K562 (cell line): ENCODE measurements at regions not wholly inside any gene's neighbourhood (a gene's known extent, or its start where the extent isn't known, plus 50 kb on each side); places are given as distances from the start of the nearest gene placed in this dataset.

Source experiments
- ATAC-seq: fragments of 200-7000 bp; cut with Tn5 transposase; 3 replicates; pipeline ENCODE4 v1.9.1; 2020; ENCODE audit warnings: moderate library complexity
- BruUV-seq: library from RNA; stranded (reverse); fragments of 400-500 nt; replicated peaks from 2 replicates; lab custom pipeline; 2021; lab: Mats Ljungman, UMichigan
- CTCF ChIA-PET: fragments of 300-600 bp; formaldehyde crosslinking; extraction: SDS; loops from one replicate; lab custom pipeline; 2021; ENCODE audit warnings: low intra/inter-chr PET ratio; lab: Yijun Ruan, JAX
- POLR2A ChIA-PET: fragments of 300-600, 350-650 bp; sonication (Branson Sonifier 250); formaldehyde crosslinking; extraction: SDS; loops from one replicate; lab custom pipeline; 2021; ENCODE audit warnings: antibody characterized with exemption, inconsistent platforms; lab: Yijun Ruan, JAX
- DNase-seq, 4 experiments: peaks; one replicate each; pipeline versions ENCODE4 v3.0.0 to v3.0.0-alpha.2; 2011 to 2018; ENCODE audit warnings: low spot score in 3 of 4, mixed read lengths in 3 of 4; ENCODE audit errors: extremely low read depth in 1 of 4
- FAIRE-seq: peaks from 2 replicates; lab custom pipeline; 2011; peaks lifted over from hg19 to GRCh38; lab: Jason Lieb, UNC
- H2AFZ ChIP-seq: 2 replicates; pipeline ENCODE4 v1.6.0; 2011; ENCODE audit warnings: low read depth, low read length, control low read depth, inconsistent platforms
- H3K27ac ChIP-seq: fragments of 200-600 bp; 3 replicates; pipeline ENCODE4 v1.8.0; 2011; ENCODE audit warnings: low read depth, mild to moderate bottlenecking, control low read depth, inconsistent platforms, low read length, moderate library complexity, mixed read lengths; ENCODE audit errors: extremely low read depth
- H3K27me3 ChIP-seq, 2 experiments: fragments of 300-600 bp in 1 of 2; 2 replicates in 1 of 2; 3 replicates in 1 of 2; pipeline versions ENCODE4 v1.6.0 to v1.8.0; 2011; ENCODE audit warnings: inconsistent platforms in 2 of 2, low read length in 2 of 2, mild to moderate bottlenecking in 1 of 2, mixed read lengths in 1 of 2, moderate library complexity in 1 of 2; ENCODE audit not compliant: control insufficient read depth in 2 of 2, insufficient read depth in 2 of 2
- H3K36me3 ChIP-seq: fragments of 300-600 bp; 3 replicates; pipeline ENCODE4 v1.8.0; 2011; ENCODE audit warnings: mild to moderate bottlenecking, low read length, inconsistent platforms; ENCODE audit not compliant: control insufficient read depth, insufficient read depth
- H3K4me1 ChIP-seq, 2 experiments: fragments of 200-600 bp in 1 of 2; replicated peaks in 1 of 2; 2 replicates in 1 of 2; 3 replicates in 1 of 2; pipeline versions ENCODE4 v1.5.1 to v1.8.0; 2011; ENCODE audit warnings: inconsistent platforms in 2 of 2, low read length in 2 of 2, mild to moderate bottlenecking in 1 of 2, mixed read lengths in 1 of 2, moderate library complexity in 1 of 2; ENCODE audit not compliant: control insufficient read depth in 2 of 2, insufficient read depth in 2 of 2
- H3K4me2 ChIP-seq: 2 replicates; pipeline ENCODE4 v1.6.1; 2011; ENCODE audit warnings: low read length, control low read depth, inconsistent platforms, mixed read lengths; ENCODE audit not compliant: insufficient read depth
- H3K4me3 ChIP-seq: fragments of 200-600 bp; sonication (generic), shearing (Covaris generic); 2 replicates; pipeline ENCODE4 v1.5.1; 2016; ENCODE audit warnings: control low read depth, inconsistent platforms
- H3K79me2 ChIP-seq: fragments of 200-600 bp; 3 replicates; pipeline ENCODE4 v1.8.0; 2011; ENCODE audit warnings: low read length, inconsistent platforms; ENCODE audit not compliant: control insufficient read depth, insufficient read depth
- H3K9ac ChIP-seq, 2 experiments: 2 replicates each; pipeline versions ENCODE4 v1.6.0 to v1.6.1; 2011; ENCODE audit warnings: low read depth in 2 of 2, low read length in 2 of 2, control low read depth in 1 of 2, inconsistent platforms in 1 of 2, mild to moderate bottlenecking in 1 of 2, mixed read lengths in 1 of 2; ENCODE audit not compliant: insufficient read depth in 1 of 2
- H3K9me1 ChIP-seq: one replicate; pipeline ENCODE4 v1.6.0; 2011; ENCODE audit warnings: inconsistent platforms, mild to moderate bottlenecking, low read length, moderate library complexity; ENCODE audit not compliant: control insufficient read depth, insufficient read depth
- H3K9me3 ChIP-seq: replicated peaks from 2 replicates; pipeline ENCODE4 v1.5.1; 2011; ENCODE audit warnings: low read depth, low read length, inconsistent platforms; ENCODE audit not compliant: control insufficient read depth, insufficient read depth
- H4K20me1 ChIP-seq: replicated peaks from 2 replicates; pipeline ENCODE4 v1.6.1; 2011; ENCODE audit warnings: low read length, inconsistent platforms, mixed read lengths; ENCODE audit not compliant: control insufficient read depth, insufficient read depth
- ZNF589 ChIP-seq: fragments of 200-800 bp; sonication (Bioruptor generic); IDR thresholded peaks from 2 replicates; pipeline ENCODE4 v1.6.1; 2016; ENCODE audit warnings: low read depth, missing genetic modification characterization, missing compliant biosample characterization
- WGBS: fragments of 100-300 bp; shearing (Covaris generic); methylation state at CpG from one replicate; pipeline ENCODE4 v1.1.6; 2016; ENCODE audit warnings: low coverage, mixed read lengths; ENCODE audit not compliant: insufficient coverage; ENCODE audit errors: missing lambda C conversion rate; 5-methylcytosine and 5-hydroxymethylcytosine counted together
- in situ Hi-C: fragments of 300-500 bp; cut with MboI; formaldehyde crosslinking; loops from 4 replicates; pipeline ENCODE4 v1.15.0; 2018; ENCODE audit warnings: inconsistent platforms, mixed read lengths
- intact Hi-C: fragments of 100-400 bp; cut with micrococcal nuclease; formaldehyde crosslinking; loops from 2 replicates; pipeline ENCODE4 v1.14.2; 2022
- TF ChIP-seq, protein P1 (sequence below): fragments of 450-650 bp; IDR thresholded peaks from 2 replicates; pipeline ENCODE4 v1.6.1; 2016
- TF ChIP-seq, protein P2 (sequence below), 2 experiments: IDR thresholded peaks in 1 of 2; conservative IDR thresholded peaks in 1 of 2; 2 replicates each; pipeline ENCODE4 v1.6.1; 2016; ENCODE audit warnings: low read depth in 2 of 2, mild to moderate bottlenecking in 1 of 2, missing compliant biosample characterization in 1 of 2, missing genetic modification characterization in 1 of 2, moderate library complexity in 1 of 2

DNA sequence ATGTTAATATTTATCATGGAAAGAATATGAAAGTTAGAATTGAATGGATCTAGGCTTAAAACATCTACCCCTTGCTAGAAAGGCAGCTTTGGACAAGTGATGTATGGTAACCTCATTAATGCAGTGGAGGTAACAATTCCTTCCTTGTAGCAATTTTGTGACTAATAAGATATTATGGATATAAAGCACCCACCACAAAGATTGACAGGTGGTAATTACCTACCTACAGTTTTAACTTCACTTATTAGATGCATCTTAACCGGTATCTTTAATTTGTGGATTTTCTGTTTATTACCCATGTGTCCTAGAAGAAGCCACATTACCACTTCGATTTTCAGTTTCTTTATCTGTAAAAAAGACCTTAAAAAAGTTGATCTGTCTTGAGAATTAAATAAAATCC, 367.0 kb downstream of the DSC3 start:
- CTCF ChIA-PET = no interaction called here
- H3K9ac ChIP-seq = peak overlapping the region in 1 of 2 experiments; percentile 72; a peak in 2 of 4 replicates
- POLR2A ChIA-PET = interaction anchor here (0.8 kb wide), 1 partner anchor 22 kb away, joined by 4 read pairs; no protein-coding TSS in a partner anchor
- peak; percentile 6; the same call in 2 of the 3 replicates for ATAC-seq
- peaks cover 22% of the 10 kb centered on the region for H3K9me3 ChIP-seq
- no peak overlapping the region for H3K4me2 ChIP-seq
- TF ChIP-seq, protein P1, sequence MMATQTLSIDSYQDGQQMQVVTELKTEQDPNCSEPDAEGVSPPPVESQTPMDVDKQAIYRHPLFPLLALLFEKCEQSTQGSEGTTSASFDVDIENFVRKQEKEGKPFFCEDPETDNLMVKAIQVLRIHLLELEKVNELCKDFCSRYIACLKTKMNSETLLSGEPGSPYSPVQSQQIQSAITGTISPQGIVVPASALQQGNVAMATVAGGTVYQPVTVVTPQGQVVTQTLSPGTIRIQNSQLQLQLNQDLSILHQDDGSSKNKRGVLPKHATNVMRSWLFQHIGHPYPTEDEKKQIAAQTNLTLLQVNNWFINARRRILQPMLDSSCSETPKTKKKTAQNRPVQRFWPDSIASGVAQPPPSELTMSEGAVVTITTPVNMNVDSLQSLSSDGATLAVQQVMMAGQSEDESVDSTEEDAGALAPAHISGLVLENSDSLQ = 0 out of 2 replicates have a peak, but pooled peaks have one; percentile 8
- TF ChIP-seq, protein P2, sequence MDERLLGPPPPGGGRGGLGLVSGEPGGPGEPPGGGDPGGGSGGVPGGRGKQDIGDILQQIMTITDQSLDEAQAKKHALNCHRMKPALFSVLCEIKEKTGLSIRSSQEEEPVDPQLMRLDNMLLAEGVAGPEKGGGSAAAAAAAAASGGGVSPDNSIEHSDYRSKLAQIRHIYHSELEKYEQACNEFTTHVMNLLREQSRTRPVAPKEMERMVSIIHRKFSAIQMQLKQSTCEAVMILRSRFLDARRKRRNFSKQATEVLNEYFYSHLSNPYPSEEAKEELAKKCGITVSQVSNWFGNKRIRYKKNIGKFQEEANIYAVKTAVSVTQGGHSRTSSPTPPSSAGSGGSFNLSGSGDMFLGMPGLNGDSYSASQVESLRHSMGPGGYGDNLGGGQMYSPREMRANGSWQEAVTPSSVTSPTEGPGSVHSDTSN (CRISPR knock-in tag; IDR thresholded peaks at IDR 0.05; ENCODE audit: low read depth) = no peak
- TF ChIP-seq, protein P2 (tag; conservative IDR thresholded peaks at IDR 0.05; ENCODE audit: low read depth) = no peak
- peak; percentile 12; the same call in 1 of the 2 replicates for TF ChIP-seq ZNF589 (CRISPR knock-in tag)
- intact Hi-C loops (loop anchor here (5.0 to 10.0 kb wide), 5 partner anchors 179 to 291 kb away; no protein-coding TSS in a partner anchor), in situ Hi-C loops (no loop called here)
- WGBS = 12% methylated on average over 2 of the region's 2 CpGs
- no TSS peak for BruUV-seq
- no peaks in the 10 kb centered on the region for H3K9me1 ChIP-seq
- H3K79me2 ChIP-seq = no peaks in the 10 kb centered on the region
- H3K4me3 ChIP-seq = no peak overlapping the region
- H3K4me1 ChIP-seq = peaks cover 0 to 20% of the 10 kb centered on the region in 2 experiments; a peak in 3 of 5 replicates
- no peak for DNase-seq
- no peak for FAIRE-seq
- peak overlapping the region; percentile 85 for H3K27ac ChIP-seq
- H3K27me3 ChIP-seq = no peaks in the 10 kb centered on the region
- peaks cover 11% of the 10 kb centered on the region; the same call in 2 of the 3 replicates for H3K36me3 ChIP-seq
- no peaks in the 10 kb centered on the region for H4K20me1 ChIP-seq
- H2AFZ ChIP-seq = peak overlapping the region; percentile 85
